ENCODE measurements at regions not wholly inside any gene's neighbourhood (a gene's known extent, or its start where the extent isn't known, plus 50 kb on each side); places are given as distances from the start of the nearest gene placed in this dataset.

DNA sequence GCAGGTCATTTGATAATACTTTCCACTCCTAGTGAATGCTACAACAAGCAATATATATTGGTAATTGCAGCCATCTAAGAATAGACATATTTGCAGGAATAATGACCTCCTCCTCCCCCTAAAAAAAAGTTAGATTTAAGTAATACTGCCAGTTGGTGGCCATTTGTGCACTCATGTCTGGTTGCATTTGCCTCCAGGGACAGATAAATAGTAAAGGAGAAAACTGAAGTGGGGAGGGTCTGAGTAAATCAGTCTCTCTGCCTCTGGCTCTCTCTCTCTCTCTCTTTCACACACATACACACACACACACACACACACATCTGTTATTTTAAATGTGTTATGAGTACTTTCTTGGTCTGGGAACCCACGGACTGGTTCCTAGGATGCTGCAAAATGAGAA, 125.5 kb upstream of the UQCRFS1 start:
- no peak overlapping the region for H3K27ac ChIP-seq
- no peak overlapping the region for H3K4me3 ChIP-seq
- DNase-seq (ENCODE audit: low spot score), result no peak
- TF ChIP-seq, protein P1, sequence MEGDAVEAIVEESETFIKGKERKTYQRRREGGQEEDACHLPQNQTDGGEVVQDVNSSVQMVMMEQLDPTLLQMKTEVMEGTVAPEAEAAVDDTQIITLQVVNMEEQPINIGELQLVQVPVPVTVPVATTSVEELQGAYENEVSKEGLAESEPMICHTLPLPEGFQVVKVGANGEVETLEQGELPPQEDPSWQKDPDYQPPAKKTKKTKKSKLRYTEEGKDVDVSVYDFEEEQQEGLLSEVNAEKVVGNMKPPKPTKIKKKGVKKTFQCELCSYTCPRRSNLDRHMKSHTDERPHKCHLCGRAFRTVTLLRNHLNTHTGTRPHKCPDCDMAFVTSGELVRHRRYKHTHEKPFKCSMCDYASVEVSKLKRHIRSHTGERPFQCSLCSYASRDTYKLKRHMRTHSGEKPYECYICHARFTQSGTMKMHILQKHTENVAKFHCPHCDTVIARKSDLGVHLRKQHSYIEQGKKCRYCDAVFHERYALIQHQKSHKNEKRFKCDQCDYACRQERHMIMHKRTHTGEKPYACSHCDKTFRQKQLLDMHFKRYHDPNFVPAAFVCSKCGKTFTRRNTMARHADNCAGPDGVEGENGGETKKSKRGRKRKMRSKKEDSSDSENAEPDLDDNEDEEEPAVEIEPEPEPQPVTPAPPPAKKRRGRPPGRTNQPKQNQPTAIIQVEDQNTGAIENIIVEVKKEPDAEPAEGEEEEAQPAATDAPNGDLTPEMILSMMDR (IDR thresholded peaks at IDR 0.05), result no peak

DNA sequence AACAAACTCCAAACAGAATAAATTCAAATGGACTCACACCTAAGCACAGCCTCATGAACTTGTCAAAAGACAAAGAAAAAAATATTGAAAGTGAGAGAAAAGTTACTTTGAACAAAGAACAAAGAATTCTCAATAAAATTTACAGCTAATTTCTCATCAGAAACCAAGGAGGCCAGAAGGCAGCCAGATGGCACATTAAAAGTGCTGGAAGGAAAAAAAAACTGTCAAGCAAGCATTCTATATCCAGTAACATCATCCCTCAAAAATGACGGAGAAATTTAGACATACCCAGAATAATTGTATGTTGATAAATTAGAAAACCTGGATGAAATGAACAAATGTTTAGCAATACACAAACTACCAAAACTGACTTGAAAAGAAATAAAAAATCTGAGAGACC, 129.8 kb upstream of the UQCRFS1 start:
- DNase-seq (ENCODE audit: low spot score), result no peak
- Histone ChIP-seq H3K27ac (no peak overlapping the region), H3K4me3 (no peak overlapping the region)
- TF ChIP-seq, protein P1 (IDR thresholded peaks at IDR 0.05), result no peak

DNA sequence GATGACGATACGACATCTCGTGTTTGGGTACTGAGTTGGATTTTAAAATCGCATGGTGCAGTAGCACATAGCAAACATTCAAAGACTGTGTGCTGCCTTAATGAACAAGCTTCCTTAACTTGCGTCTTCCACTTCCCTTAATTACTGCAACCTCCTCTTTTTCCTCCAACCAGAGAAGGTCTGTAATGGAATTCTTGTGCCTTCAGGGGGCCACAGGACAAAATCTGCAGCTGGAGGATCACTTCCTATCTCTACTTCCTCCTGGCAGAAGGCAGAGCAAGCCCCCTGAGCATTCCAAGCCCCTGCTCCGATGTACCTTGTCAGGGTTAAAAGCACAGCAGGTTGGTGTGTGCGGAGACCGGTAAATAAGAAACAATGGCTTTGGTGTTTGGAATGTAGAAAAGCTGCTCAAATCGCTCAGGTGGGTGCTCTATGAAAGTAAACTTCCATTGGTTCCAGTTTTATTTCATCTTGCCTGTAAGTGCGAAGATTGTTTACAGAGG, 151.3 kb upstream of the UQCRFS1 start:
- no peak overlapping the region for H3K27ac ChIP-seq
- no peak for DNase-seq (ENCODE audit: low spot score)
- TF ChIP-seq, protein P1 (IDR thresholded peaks at IDR 0.05), result no peak
- H3K4me3 ChIP-seq, result no peak overlapping the region

DNA sequence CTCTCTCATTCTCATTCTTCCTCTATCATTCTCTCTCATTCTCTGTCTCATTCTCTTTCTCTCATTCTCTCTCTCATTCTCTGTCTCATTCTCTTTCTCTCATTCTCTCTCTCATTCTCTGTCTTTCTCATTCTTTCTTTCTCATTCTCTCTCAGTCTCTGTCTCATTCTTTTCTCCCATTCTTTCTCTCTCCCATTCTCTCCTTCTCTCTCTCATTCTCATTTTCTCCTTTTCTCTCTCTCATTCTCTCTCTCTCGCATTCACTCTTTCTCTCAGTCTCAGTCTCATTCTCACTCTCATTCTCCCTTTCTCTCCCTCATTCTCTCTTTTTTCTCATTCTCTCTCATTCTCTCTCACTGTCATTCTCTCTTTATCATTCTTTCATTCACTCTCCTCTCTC, 152.0 kb upstream of the UQCRFS1 start:
- DNase-seq (ENCODE audit: low spot score), result no peak
- Histone ChIP-seq H3K27ac (no peak overlapping the region), H3K4me3 (no peak overlapping the region)
- TF ChIP-seq, protein P1 (IDR thresholded peaks at IDR 0.05), result no peak

DNA sequence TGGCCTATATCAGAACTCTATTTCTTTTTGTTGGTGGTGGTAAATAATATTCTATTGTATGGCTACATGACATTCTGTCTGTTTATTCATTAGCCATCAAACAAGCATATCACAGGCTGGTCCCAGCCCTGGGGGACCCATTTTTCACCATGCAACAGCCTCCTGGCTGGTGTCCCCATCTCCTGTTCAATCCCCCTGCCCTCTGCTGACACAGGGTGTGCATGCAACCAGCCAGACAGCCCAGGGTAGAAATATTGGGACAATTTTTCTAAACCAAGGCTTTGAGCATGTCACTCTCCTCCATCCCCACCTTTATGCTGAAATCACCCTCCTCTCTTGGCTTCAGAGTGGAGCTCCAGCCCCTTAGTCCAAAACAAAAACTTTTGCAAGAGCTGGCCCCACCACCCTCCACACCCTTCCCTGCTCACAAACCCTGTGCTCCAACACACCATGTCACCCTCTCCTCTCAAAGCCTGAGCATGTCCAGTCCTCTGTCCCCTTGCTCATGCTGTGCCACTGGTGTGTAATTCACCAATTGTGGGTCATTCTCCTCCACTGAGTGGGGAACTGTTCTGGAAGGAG, 153.0 kb upstream of the UQCRFS1 start:
- TF ChIP-seq, protein P1 (IDR thresholded peaks at IDR 0.05), result no peak
- Histone ChIP-seq H3K4me3 (no peak overlapping the region), H3K27ac (no peak overlapping the region)
- DNase-seq (ENCODE audit: low spot score), result no peak

DNA sequence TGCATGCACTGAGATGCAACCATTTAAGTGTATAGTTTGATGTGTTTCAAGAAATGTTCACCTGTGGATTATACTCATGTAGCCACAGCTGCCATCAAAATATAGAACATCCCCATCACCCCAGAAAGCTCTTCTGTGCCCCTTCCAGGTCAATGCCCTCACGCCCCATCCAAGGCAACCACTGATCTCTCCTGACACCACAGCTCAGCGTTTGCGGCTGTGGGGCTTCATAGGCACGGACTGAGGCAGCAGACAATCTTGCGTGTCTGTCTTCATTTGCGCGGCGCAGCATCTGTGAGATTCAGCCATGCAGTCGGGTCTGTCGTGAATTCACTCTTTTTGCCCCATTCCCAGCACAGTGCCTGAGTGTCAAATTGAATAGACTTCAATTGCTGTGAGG, 153.8 kb upstream of the UQCRFS1 start:
- TF ChIP-seq, protein P1 (IDR thresholded peaks at IDR 0.05), result no peak
- H3K27ac ChIP-seq, result no peak overlapping the region
- DNase-seq (ENCODE audit: low spot score), result no peak
- H3K4me3 ChIP-seq, result no peak overlapping the region

DNA sequence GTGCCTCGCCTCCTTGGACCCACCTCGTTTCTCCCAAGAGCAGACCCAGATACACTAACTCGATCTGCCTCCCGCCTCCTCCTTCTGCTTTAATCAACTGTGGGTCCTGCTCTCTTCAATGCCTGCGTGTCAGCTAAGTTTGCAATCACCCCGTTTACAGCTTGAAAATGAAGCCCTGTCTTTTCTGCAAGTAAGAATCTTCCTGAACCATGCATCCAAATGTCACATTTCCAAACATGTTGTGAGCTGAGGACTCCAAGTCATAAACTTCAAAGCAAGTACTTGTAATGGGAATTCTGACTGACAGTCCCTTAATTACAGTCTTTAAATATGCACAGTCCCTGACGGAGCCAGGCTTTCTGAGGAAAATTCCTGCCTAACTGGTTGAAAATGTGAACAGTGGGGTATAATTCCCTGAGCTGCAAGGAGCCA, 154.9 kb upstream of the UQCRFS1 start:
- no peak for DNase-seq (ENCODE audit: low spot score)
- no peak overlapping the region for H3K27ac ChIP-seq
- H3K4me3 ChIP-seq, result no peak overlapping the region
- TF ChIP-seq, protein P1 (IDR thresholded peaks at IDR 0.05), result no peak
